Retinal pigment epithelial cell (primary cell): ENCODE measurements at regions not wholly inside any gene's neighbourhood (a gene's known extent, or its start where the extent isn't known, plus 50 kb on each side); places are given as distances from the start of the nearest gene placed in this dataset.

Source experiments
- DNase-seq: peaks from one replicate; pipeline ENCODE4 v3.0.0-alpha.2; 2010; ENCODE audit warnings: low read depth
- H3K4me3 ChIP-seq: 2 replicates; pipeline ENCODE4 v1.5.1; 2011; ENCODE audit warnings: mild to moderate bottlenecking, low read length, control low read depth, moderate library complexity
- CTCF ChIP-seq: conservative IDR thresholded peaks from 2 replicates; pipeline ENCODE4 v1.5.1; 2011; ENCODE audit warnings: low read depth, low read length, control low read depth, inconsistent platforms

DNA sequence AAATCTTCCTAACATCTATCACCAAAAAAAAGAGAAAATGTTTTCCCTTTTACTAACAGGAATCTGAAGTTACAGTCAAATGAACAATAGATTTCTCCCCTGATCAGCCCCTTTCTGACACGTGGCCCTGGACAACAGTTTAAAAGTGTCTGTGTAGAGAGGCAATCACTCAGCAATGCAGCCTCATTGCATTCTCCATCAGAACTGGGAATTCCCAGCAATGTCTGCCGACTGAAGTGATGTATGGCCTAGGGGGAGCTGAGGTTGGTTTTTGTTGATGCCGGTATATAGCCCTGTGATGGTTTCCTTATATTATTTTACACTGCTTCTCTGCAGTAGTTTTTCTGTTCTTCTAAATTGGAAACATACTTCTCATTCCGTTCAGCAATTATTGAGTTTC is 904.3 kb upstream of the CDH8 start:
- no peak for TF ChIP-seq CTCF
- no peak overlapping the region for H3K4me3 ChIP-seq
- no peak for DNase-seq

- no peak for DNase-seq
- H3K4me3 ChIP-seq = no peak overlapping the region
- TF ChIP-seq CTCF = no peak
These were observed 903.4 kb upstream of the CDH8 start for GRCh38 chr16:62939687-62940086.

GRCh38 chr16:62933929-62934328 is 897.7 kb upstream of the CDH8 start:
- no peak for DNase-seq
- H3K4me3 ChIP-seq = no peak overlapping the region
- no peak for TF ChIP-seq CTCF

DNA sequence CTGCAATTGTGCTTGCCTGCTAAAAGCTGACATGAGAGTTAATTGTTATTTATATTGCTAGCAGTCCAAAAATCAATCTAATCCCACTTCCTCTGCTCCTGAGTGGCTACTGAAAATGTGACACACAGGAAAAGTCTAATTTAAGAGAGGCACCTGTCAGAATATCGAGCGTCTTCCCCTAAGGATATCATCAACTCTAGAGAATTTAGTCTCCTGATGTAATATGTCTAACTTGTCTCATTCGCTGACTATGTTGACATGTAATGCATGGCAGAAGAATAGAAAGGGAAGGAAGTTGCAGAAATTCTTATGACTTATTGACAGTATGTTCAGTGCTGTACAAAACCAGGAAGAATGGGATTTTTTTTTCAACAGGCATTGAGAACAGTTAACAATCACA is 893.4 kb upstream of the CDH8 start:
- no peak overlapping the region for H3K4me3 ChIP-seq
- TF ChIP-seq CTCF = no peak
- DNase-seq = no peak

GRCh38 chr16:62927122-62927521 is 890.9 kb upstream of the CDH8 start:
- no peak overlapping the region for H3K4me3 ChIP-seq
- no peak for DNase-seq
- no peak for TF ChIP-seq CTCF

GRCh38 chr16:62926121-62926801 is 890.0 kb upstream of the CDH8 start:
- no peak for TF ChIP-seq CTCF
- H3K4me3 ChIP-seq = no peak overlapping the region
- DNase-seq = no peak

DNA sequence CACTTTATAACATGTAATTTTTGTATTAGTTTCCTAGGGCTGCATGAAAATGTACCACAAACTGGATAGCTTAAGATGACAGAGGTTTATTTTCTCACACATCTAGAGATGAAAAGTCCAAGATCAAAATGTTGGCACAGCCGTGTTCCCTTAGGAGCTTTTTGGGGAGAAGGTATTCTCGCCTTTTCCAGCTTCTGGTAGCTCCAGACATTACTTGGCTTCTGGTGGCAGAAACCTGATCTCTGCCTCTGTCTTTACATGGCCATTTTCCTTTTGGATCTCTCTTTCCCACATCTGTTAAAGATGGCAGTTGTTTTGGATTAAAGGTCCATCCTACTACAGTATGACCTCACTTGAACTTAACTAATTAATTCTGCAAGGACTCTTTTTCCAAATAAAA is 885.7 kb upstream of the CDH8 start:
- DNase-seq = no peak
- no peak overlapping the region for H3K4me3 ChIP-seq
- TF ChIP-seq CTCF = no peak
